GM12875 (cell line): ENCODE measurements at regions not wholly inside any gene's neighbourhood (a gene's known extent, or its start where the extent isn't known, plus 50 kb on each side); places are given as distances from the start of the nearest gene placed in this dataset.

Experiments
- H3K4me3 ChIP-seq: one replicate; pipeline ENCODE4 v1.5.1; 2011; ENCODE audit warnings: low read depth, low read length, control low read depth
- CTCF ChIP-seq: IDR thresholded peaks from 2 replicates; pipeline ENCODE4 v1.5.1; 2011; ENCODE audit warnings: low read depth, mild to moderate bottlenecking, control low read depth, inconsistent platforms, low read length, moderate library complexity, borderline replicate concordance; ENCODE audit not compliant: insufficient read depth

GRCh38 chr6:15082708-15083107 is 163.2 kb upstream of the JARID2 start:
- no peak overlapping the region for H3K4me3 ChIP-seq
- no peak for TF ChIP-seq CTCF

GRCh38 chr6:15086348-15087158 is 159.3 kb upstream of the JARID2 start:
- TF ChIP-seq CTCF = no peak
- no peak overlapping the region for H3K4me3 ChIP-seq

- no peak overlapping the region for H3K4me3 ChIP-seq
- no peak for TF ChIP-seq CTCF
These were observed 158.7 kb upstream of the JARID2 start for GRCh38 chr6:15087186-15087589.

GRCh38 chr6:15088904-15089568 is 156.8 kb upstream of the JARID2 start:
- no peak overlapping the region for H3K4me3 ChIP-seq
- no peak for TF ChIP-seq CTCF

- no peak overlapping the region for H3K4me3 ChIP-seq
- TF ChIP-seq CTCF = no peak
These were observed 156.2 kb upstream of the JARID2 start for GRCh38 chr6:15089569-15090144.

GRCh38 chr6:15090145-15090579 is 155.7 kb upstream of the JARID2 start:
- H3K4me3 ChIP-seq = no peak overlapping the region
- TF ChIP-seq CTCF = no peak
